ENCODE measurements at regions not wholly inside any gene's neighbourhood (a gene's known extent, or its start where the extent isn't known, plus 50 kb on each side); places are given as distances from the start of the nearest gene placed in this dataset.

- Histone ChIP-seq H3K4me3 (ENCODE audit: insufficient read depth in 1 of 2, low read depth in 1 of 2, low read length in 2 of 2) (no peak overlapping the region), H3K27ac (ENCODE audit: low read length, poor library complexity, severe bottlenecking) (no peak overlapping the region), H3K18ac (ENCODE audit: low read depth in 1 of 2, low read length in 2 of 2) (no peak overlapping the region), H4K91ac (ENCODE audit: low read length) (no peak overlapping the region), H2BK5ac (ENCODE audit: low read depth, low read length, poor library complexity, severe bottlenecking) (no peak overlapping the region), H3K4me2 (ENCODE audit: low read length, poor library complexity, severe bottlenecking) (no peak overlapping the region), H2AFZ (ENCODE audit: low read depth, low read length) (peak overlapping the region; percentile 51), H3K23ac (ENCODE audit: low read length in 2 of 2) (no peak overlapping the region), H3K14ac (ENCODE audit: low read length in 2 of 2) (no peak overlapping the region), H3K9me3 (ENCODE audit: control insufficient read depth, low read length) (no peaks in the 10 kb centered on the region), H3K4ac (ENCODE audit: low read depth in 1 of 2, low read length in 2 of 2) (no peak overlapping the region), H3K79me1 (replicated peaks; ENCODE audit: low read length, poor library complexity, severe bottlenecking) (no peaks in the 10 kb centered on the region), H2AK5ac (ENCODE audit: low read length, severe bottlenecking) (no peak overlapping the region), H3K27me3 (ENCODE audit: control insufficient read depth in 1 of 2, insufficient read depth in 1 of 2, low read length in 2 of 2) (no peaks in the 10 kb centered on the region), H2BK15ac (ENCODE audit: low read depth, poor library complexity, severe bottlenecking) (no peak overlapping the region), H2BK12ac (ENCODE audit: low read length in 2 of 2) (no peak overlapping the region), H3K4me1 (ENCODE audit: control insufficient read depth, insufficient read depth, low read depth, low read length) (no peaks in the 10 kb centered on the region), H3K36me3 (ENCODE audit: control insufficient read depth in 1 of 2, insufficient read depth in 2 of 2, low read depth in 1 of 2, low read length in 2 of 2) (no peaks in the 10 kb centered on the region), H2BK120ac (ENCODE audit: low read depth, low read length) (no peak overlapping the region), H3K9ac (ENCODE audit: low read length) (no peak overlapping the region), H4K8ac (ENCODE audit: low read length) (no peak overlapping the region)
- 87% methylated on average over 4 of the region's 4 CpGs for WGBS
- no peak for DNase-seq
Observed at GRCh38 chr6:23591761-23592160, 534.3 kb upstream of the NRSN1 start.

DNA sequence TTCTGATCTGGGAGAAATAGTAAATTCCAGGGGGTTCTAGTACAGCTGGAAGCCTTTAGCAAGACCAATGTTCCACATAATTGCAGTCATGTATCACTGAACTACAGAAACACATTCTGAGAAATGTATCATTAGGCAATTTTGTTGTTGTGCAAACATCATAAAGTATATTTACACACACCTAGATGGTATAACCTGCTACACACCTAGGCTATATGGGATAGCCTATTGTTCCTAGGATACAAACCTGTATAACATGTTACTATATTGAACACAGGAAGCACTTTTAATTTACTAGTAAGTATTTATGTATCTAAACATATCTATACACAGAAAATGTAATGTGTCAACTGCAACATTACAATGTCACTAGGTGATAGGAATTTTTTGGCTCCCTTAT, 525.9 kb upstream of the NRSN1 start:
- H3K4me3 ChIP-seq (ENCODE audit: insufficient read depth in 1 of 2, low read depth in 1 of 2, low read length in 2 of 2) = no peak overlapping the region
- no peak overlapping the region for H3K23ac ChIP-seq (ENCODE audit: low read length in 2 of 2)
- no peak for DNase-seq
- peaks cover 6% of the 10 kb centered on the region for H3K9me3 ChIP-seq (ENCODE audit: control insufficient read depth, low read length)
- no peak overlapping the region for H4K8ac ChIP-seq (ENCODE audit: low read length)
- no peak overlapping the region for H3K4me2 ChIP-seq (ENCODE audit: low read length, poor library complexity, severe bottlenecking)
- no peaks in the 10 kb centered on the region for H3K79me1 ChIP-seq (replicated peaks; ENCODE audit: low read length, poor library complexity, severe bottlenecking)
- H3K18ac ChIP-seq (ENCODE audit: low read depth in 1 of 2, low read length in 2 of 2) = no peak overlapping the region
- H2BK120ac ChIP-seq (ENCODE audit: low read depth, low read length) = no peak overlapping the region
- no peak overlapping the region for H3K9ac ChIP-seq (ENCODE audit: low read length)
- no peak overlapping the region for H3K27ac ChIP-seq (ENCODE audit: low read length, poor library complexity, severe bottlenecking)
- no peak overlapping the region for H2BK15ac ChIP-seq (ENCODE audit: low read depth, poor library complexity, severe bottlenecking)
- H2AK5ac ChIP-seq (ENCODE audit: low read length, severe bottlenecking) = no peak overlapping the region
- no peaks in the 10 kb centered on the region for H3K4me1 ChIP-seq (ENCODE audit: control insufficient read depth, insufficient read depth, low read depth, low read length)
- H3K27me3 ChIP-seq (ENCODE audit: control insufficient read depth in 1 of 2, insufficient read depth in 1 of 2, low read length in 2 of 2) = no peaks in the 10 kb centered on the region
- no peak overlapping the region for H2BK5ac ChIP-seq (ENCODE audit: low read depth, low read length, poor library complexity, severe bottlenecking)
- no peak overlapping the region for H2BK12ac ChIP-seq (ENCODE audit: low read length in 2 of 2)
- no peak overlapping the region for H4K91ac ChIP-seq (ENCODE audit: low read length)
- H3K4ac ChIP-seq (ENCODE audit: low read depth in 1 of 2, low read length in 2 of 2) = no peak overlapping the region
- H3K36me3 ChIP-seq (ENCODE audit: control insufficient read depth in 1 of 2, insufficient read depth in 2 of 2, low read depth in 1 of 2, low read length in 2 of 2) = no peaks in the 10 kb centered on the region
- no peak overlapping the region for H3K14ac ChIP-seq (ENCODE audit: low read length in 2 of 2)
- H2AFZ ChIP-seq (ENCODE audit: low read depth, low read length) = no peak overlapping the region

GRCh38 chr6:23601811-23602345, 524.1 kb upstream of the NRSN1 start:
- Histone ChIP-seq H3K4me3 (ENCODE audit: insufficient read depth in 1 of 2, low read depth in 1 of 2, low read length in 2 of 2) (no peak overlapping the region), H3K4me1 (ENCODE audit: control insufficient read depth, insufficient read depth, low read depth, low read length) (no peaks in the 10 kb centered on the region), H4K91ac (ENCODE audit: low read length) (no peak overlapping the region), H2AK5ac (ENCODE audit: low read length, severe bottlenecking) (no peak overlapping the region), H3K27ac (ENCODE audit: low read length, poor library complexity, severe bottlenecking) (no peak overlapping the region), H3K18ac (ENCODE audit: low read depth in 1 of 2, low read length in 2 of 2) (no peak overlapping the region), H3K14ac (ENCODE audit: low read length in 2 of 2) (no peak overlapping the region), H2AFZ (ENCODE audit: low read depth, low read length) (no peak overlapping the region), H2BK5ac (ENCODE audit: low read depth, low read length, poor library complexity, severe bottlenecking) (no peak overlapping the region), H3K27me3 (ENCODE audit: control insufficient read depth in 1 of 2, insufficient read depth in 1 of 2, low read length in 2 of 2) (no peaks in the 10 kb centered on the region), H2BK12ac (ENCODE audit: low read length in 2 of 2) (no peak overlapping the region), H2BK120ac (ENCODE audit: low read depth, low read length) (no peak overlapping the region), H3K9me3 (ENCODE audit: control insufficient read depth, low read length) (peaks cover 6% of the 10 kb centered on the region), H3K4me2 (ENCODE audit: low read length, poor library complexity, severe bottlenecking) (no peak overlapping the region), H4K8ac (ENCODE audit: low read length) (no peak overlapping the region), H3K9ac (ENCODE audit: low read length) (no peak overlapping the region), H3K4ac (ENCODE audit: low read depth in 1 of 2, low read length in 2 of 2) (no peak overlapping the region), H3K23ac (ENCODE audit: low read length in 2 of 2) (no peak overlapping the region), H3K79me1 (replicated peaks; ENCODE audit: low read length, poor library complexity, severe bottlenecking) (no peaks in the 10 kb centered on the region), H2BK15ac (ENCODE audit: low read depth, poor library complexity, severe bottlenecking) (no peak overlapping the region), H3K36me3 (ENCODE audit: control insufficient read depth in 1 of 2, insufficient read depth in 2 of 2, low read depth in 1 of 2, low read length in 2 of 2) (no peaks in the 10 kb centered on the region)
- peak; percentile 4 for DNase-seq
- whole genome bisulfite sequencing = 93% methylated on average over 1 of the region's 1 CpG

DNA sequence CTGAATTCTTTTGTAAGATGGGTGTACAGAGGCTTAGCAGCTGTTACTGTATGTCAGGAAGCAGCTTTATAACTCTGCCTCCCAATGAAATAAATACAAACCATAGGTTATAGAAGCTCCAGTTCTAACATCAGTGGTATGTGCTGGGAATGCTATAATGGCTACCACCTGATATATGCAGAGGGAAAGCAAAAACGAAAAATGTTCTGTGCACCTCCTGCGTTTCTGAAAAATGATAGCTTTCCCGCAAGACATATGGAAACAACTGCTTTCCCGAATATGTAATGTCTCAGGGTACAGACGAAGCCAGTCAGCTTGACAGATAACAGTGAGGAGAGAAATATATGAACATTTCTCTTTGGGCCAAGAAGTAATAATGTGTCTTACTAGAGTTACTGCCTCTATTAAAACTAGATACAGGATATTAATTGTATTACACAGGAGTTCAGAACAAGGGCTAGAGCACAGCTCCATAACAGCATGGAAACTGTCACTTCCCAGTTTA, 517.0 kb upstream of the NRSN1 start:
- H3K9ac ChIP-seq (ENCODE audit: low read length) = no peak overlapping the region
- no peaks in the 10 kb centered on the region for H3K79me1 ChIP-seq (replicated peaks; ENCODE audit: low read length, poor library complexity, severe bottlenecking)
- H2AK5ac ChIP-seq (ENCODE audit: low read length, severe bottlenecking) = no peak overlapping the region
- no peak overlapping the region for H2BK15ac ChIP-seq (ENCODE audit: low read depth, poor library complexity, severe bottlenecking)
- no peak overlapping the region for H2BK120ac ChIP-seq (ENCODE audit: low read depth, low read length)
- no peak overlapping the region for H3K23ac ChIP-seq (ENCODE audit: low read length in 2 of 2)
- no peak overlapping the region for H3K4ac ChIP-seq (ENCODE audit: low read depth in 1 of 2, low read length in 2 of 2)
- H3K9me3 ChIP-seq (ENCODE audit: control insufficient read depth, low read length) = peaks cover 2% of the 10 kb centered on the region
- no peak overlapping the region for H3K4me3 ChIP-seq (ENCODE audit: insufficient read depth in 1 of 2, low read depth in 1 of 2, low read length in 2 of 2)
- no peaks in the 10 kb centered on the region for H3K27me3 ChIP-seq (ENCODE audit: control insufficient read depth in 1 of 2, insufficient read depth in 1 of 2, low read length in 2 of 2)
- no peak for DNase-seq
- no peaks in the 10 kb centered on the region for H3K36me3 ChIP-seq (ENCODE audit: control insufficient read depth in 1 of 2, insufficient read depth in 2 of 2, low read depth in 1 of 2, low read length in 2 of 2)
- no peak overlapping the region for H2BK12ac ChIP-seq (ENCODE audit: low read length in 2 of 2)
- WGBS = 81% methylated on average over 5 of the region's 5 CpGs
- no peak overlapping the region for H4K91ac ChIP-seq (ENCODE audit: low read length)
- H3K4me1 ChIP-seq (ENCODE audit: control insufficient read depth, insufficient read depth, low read depth, low read length) = no peaks in the 10 kb centered on the region
- no peak overlapping the region for H4K8ac ChIP-seq (ENCODE audit: low read length)
- H3K27ac ChIP-seq (ENCODE audit: low read length, poor library complexity, severe bottlenecking) = no peak overlapping the region
- H3K4me2 ChIP-seq (ENCODE audit: low read length, poor library complexity, severe bottlenecking) = no peak overlapping the region
- no peak overlapping the region for H2AFZ ChIP-seq (ENCODE audit: low read depth, low read length)
- no peak overlapping the region for H3K18ac ChIP-seq (ENCODE audit: low read depth in 1 of 2, low read length in 2 of 2)
- H3K14ac ChIP-seq (ENCODE audit: low read length in 2 of 2) = no peak overlapping the region
- H2BK5ac ChIP-seq (ENCODE audit: low read depth, low read length, poor library complexity, severe bottlenecking) = no peak overlapping the region
